Vagina (tissue), 2 donors: ENCODE measurements at regions not wholly inside any gene's neighbourhood (a gene's known extent, or its start where the extent isn't known, plus 50 kb on each side); places are given as distances from the start of the nearest gene placed in this dataset.

Experiments
- CTCF ChIP-seq, 3 experiments: fragments of 450-650 bp in 2 of 3; fragments of 200-600 bp in 1 of 3; sonication (generic) in 1 of 3; IDR thresholded peaks; one replicate each; pipeline ENCODE4 v1.5.1; 2017 to 2019; ENCODE audit warnings: antibody characterized with exemption in 3 of 3, mild to moderate bottlenecking in 2 of 3, moderate library complexity in 2 of 3
- POLR2A ChIP-seq, 2 donors: fragments of 450-650 bp; IDR thresholded peaks; one replicate each; pipeline ENCODE4 v1.6.1; 2017; ENCODE audit warnings: antibody characterized with exemption in 2 of 2, mild to moderate bottlenecking in 2 of 2, moderate library complexity in 2 of 2

- TF ChIP-seq POLR2A (IDR thresholded peaks at IDR 0.05) (no peak), CTCF (IDR thresholded peaks at IDR 0.05) (no peak)
Measured at GRCh38 chr15:61668444-61668843, 391.8 kb downstream of the VPS13C start.
